HCT116 (cell line): ENCODE measurements at regions not wholly inside any gene's neighbourhood (a gene's known extent, or its start where the extent isn't known, plus 50 kb on each side); places are given as distances from the start of the nearest gene placed in this dataset.

Experiments used
- CTCF ChIP-seq, 3 experiments: fragments of 200-600 bp in 1 of 3; sonication (generic) in 1 of 3; IDR thresholded peaks in 2 of 3; conservative IDR thresholded peaks in 1 of 3; 2 replicates each; pipeline ENCODE4 v1.5.1; 2012 to 2017; ENCODE audit warnings: low read depth in 2 of 3, low read length in 2 of 3, antibody characterized with exemption in 1 of 3, borderline replicate concordance in 1 of 3, control low read depth in 1 of 3, mild to moderate bottlenecking in 1 of 3, mixed read lengths in 1 of 3, mixed run types in 1 of 3, moderate library complexity in 1 of 3; ENCODE audit not compliant: insufficient read depth in 1 of 3
- EZH2phosphoT487 ChIP-seq: fragments of 200-600 bp; IDR thresholded peaks from 2 replicates; pipeline ENCODE4 v1.6.1; 2018; ENCODE audit warnings: antibody characterized with exemption, borderline replicate concordance
- POLR2A ChIP-seq: IDR thresholded peaks from 2 replicates; pipeline ENCODE4 v1.7.0; 2011; ENCODE audit warnings: borderline replicate concordance; ENCODE audit not compliant: insufficient read depth, insufficient read length; ENCODE audit errors: extremely low read depth
- RAD21 ChIP-seq: IDR thresholded peaks from 2 replicates; pipeline ENCODE4 v1.6.1; 2012; ENCODE audit warnings: low read depth, mild to moderate bottlenecking
- REST ChIP-seq: IDR thresholded peaks from 2 replicates; pipeline ENCODE4 v1.6.1; 2012; ENCODE audit warnings: low read depth
- ZNF274 ChIP-seq: fragments of 200-500 bp; sonication (Bioruptor generic); IDR thresholded peaks from 2 replicates; pipeline ENCODE4 v1.6.1; 2014; ENCODE audit warnings: mild to moderate bottlenecking, low read depth, low read length, inconsistent platforms

GRCh38 chr11:127490896-127491295 lies 490.3 kb upstream of the KIRREL3 start:
- TF ChIP-seq ZNF274, result no peak
- TF ChIP-seq CTCF (IDR thresholded peaks at IDR 0.05 in 2 of 3, conservative IDR thresholded peaks at IDR 0.05 in 1 of 3; ENCODE audit: borderline replicate concordance in 1 of 3, insufficient read depth in 1 of 3, low read depth in 2 of 3, low read length in 2 of 3), result no peak
- no peak for TF ChIP-seq RAD21
- TF ChIP-seq POLR2A, result no peak
- TF ChIP-seq EZH2phosphoT487, result no peak
- no peak for TF ChIP-seq REST
